Panc1 (cell line): ENCODE measurements at regions not wholly inside any gene's neighbourhood (a gene's known extent, or its start where the extent isn't known, plus 50 kb on each side); places are given as distances from the start of the nearest gene placed in this dataset.

ENCODE experiments used
- ATAC-seq: fragments of 200-7000 bp; cut with Tn5 transposase; 2 replicates; pipeline ENCODE4 v1.9.1; 2020; ENCODE audit warnings: mild to moderate bottlenecking, moderate library complexity
- BruUV-seq: library from RNA; stranded (reverse); fragments of 400-500 nt; replicated peaks from 2 replicates; lab custom pipeline; 2021; lab: Mats Ljungman, UMichigan
- CTCF ChIA-PET: fragments of 300-600 bp; sonication (Branson Sonifier 250); formaldehyde crosslinking; loops from one replicate; lab custom pipeline; 2022; ENCODE audit warnings: antibody characterized with exemption; lab: Charles Lee
- POLR2A ChIA-PET: fragments of 300-600 bp; sonication (Branson Sonifier 250); formaldehyde crosslinking; loops from one replicate; lab custom pipeline; 2022; ENCODE audit warnings: antibody characterized with exemption; lab: Charles Lee
- DNase-seq: peaks from one replicate; pipeline ENCODE4 v3.0.0-alpha.2; 2010; ENCODE audit warnings: low read depth, low spot score
- H3K27ac ChIP-seq: 2 replicates; pipeline ENCODE4 v1.5.1; 2011; ENCODE audit warnings: mild to moderate bottlenecking, low read length, inconsistent platforms
- H3K27me3 ChIP-seq: fragments of 200-500 bp; sonication (Bioruptor generic); 2 replicates; pipeline ENCODE4 v1.6.0; 2014; ENCODE audit warnings: low read length, inconsistent platforms; ENCODE audit not compliant: control insufficient read depth, insufficient read depth
- H3K36me3 ChIP-seq: fragments of 200-500 bp; sonication (Bioruptor generic); 2 replicates; pipeline ENCODE4 v1.5.1; 2014; ENCODE audit warnings: inconsistent platforms, mild to moderate bottlenecking, low read length, moderate library complexity; ENCODE audit not compliant: control insufficient read depth, insufficient read depth
- H3K4me1 ChIP-seq: 2 replicates; pipeline ENCODE4 v1.5.1; 2011; ENCODE audit warnings: inconsistent platforms, mild to moderate bottlenecking, low read length, moderate library complexity; ENCODE audit not compliant: control insufficient read depth, insufficient read depth
- H3K4me3 ChIP-seq, 2 experiments: 2 replicates each; pipeline ENCODE4 v1.5.1; 2011 to 2012; ENCODE audit warnings: low read depth in 2 of 2, low read length in 2 of 2, mild to moderate bottlenecking in 2 of 2, inconsistent platforms in 1 of 2, moderate library complexity in 1 of 2
- H3K9me3 ChIP-seq: fragments of 200-500 bp; sonication (Bioruptor generic); 2 replicates; pipeline ENCODE4 v1.5.1; 2014; ENCODE audit warnings: low read depth, mild to moderate bottlenecking, inconsistent platforms, low read length, moderate library complexity; ENCODE audit not compliant: control insufficient read depth, insufficient read depth
- POLR2AphosphoS5 ChIP-seq: IDR thresholded peaks from 2 replicates; pipeline ENCODE4 v1.6.1; 2012; ENCODE audit warnings: mild to moderate bottlenecking, low read depth, low read length, moderate library complexity
- REST ChIP-seq, 2 experiments: IDR thresholded peaks; 2 replicates each; pipeline ENCODE4 v1.6.1; 2011 to 2012; ENCODE audit warnings: low read depth in 2 of 2, control low read depth in 1 of 2, low read length in 1 of 2, mild to moderate bottlenecking in 1 of 2, moderate library complexity in 1 of 2; ENCODE audit not compliant: insufficient read depth in 1 of 2
- SIN3A ChIP-seq: IDR thresholded peaks from 2 replicates; pipeline ENCODE4 v1.6.1; 2012; ENCODE audit warnings: low read depth, mild to moderate bottlenecking, low read length, moderate library complexity, borderline replicate concordance; ENCODE audit not compliant: insufficient read depth
- TCF7L2 ChIP-seq: IDR thresholded peaks from 2 replicates; pipeline ENCODE4 v1.6.1; 2011; ENCODE audit warnings: mild to moderate bottlenecking, low read depth, low read length, inconsistent platforms
- in situ Hi-C: cut with HindIII; loops from 2 replicates; pipeline ENCODE4 v1.10.0; 2016; ENCODE audit warnings: low sequenced_read_pairs, low pct_unique_long_range_greater_than_20kb
- intact Hi-C: fragments of 100-400 bp; cut with micrococcal nuclease; formaldehyde crosslinking; loops from one replicate; pipeline ENCODE4 v1.10.0; 2022; ENCODE audit not compliant: unreplicated experiment
- TF ChIP-seq, protein P1 (sequence below): fragments of 450-650 bp; IDR thresholded peaks from 2 replicates; pipeline ENCODE4 v1.5.1; 2017; ENCODE audit warnings: mild to moderate bottlenecking

DNA sequence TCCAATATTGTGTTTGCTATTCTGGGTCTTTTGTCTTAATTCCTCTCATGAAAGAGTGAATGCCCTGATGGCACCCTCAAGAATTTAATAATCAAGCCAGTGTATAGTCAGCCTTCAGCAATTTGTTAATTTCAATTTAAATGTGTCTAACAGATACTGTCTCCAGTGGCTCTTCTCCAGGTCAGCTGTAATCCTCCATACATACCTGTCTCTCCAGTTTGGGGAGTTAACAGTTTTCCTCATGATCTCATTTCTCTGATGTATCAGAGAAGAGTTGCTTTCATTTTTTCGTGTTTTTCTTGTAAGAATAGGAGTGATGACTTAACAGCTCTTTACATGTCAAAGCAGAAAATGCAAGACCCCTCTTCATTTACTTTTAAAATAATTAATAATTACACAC lies 500.3 kb upstream of the RORB start:
- no TSS peak for BruUV-seq
- in situ Hi-C loops = no loop called here

DNA sequence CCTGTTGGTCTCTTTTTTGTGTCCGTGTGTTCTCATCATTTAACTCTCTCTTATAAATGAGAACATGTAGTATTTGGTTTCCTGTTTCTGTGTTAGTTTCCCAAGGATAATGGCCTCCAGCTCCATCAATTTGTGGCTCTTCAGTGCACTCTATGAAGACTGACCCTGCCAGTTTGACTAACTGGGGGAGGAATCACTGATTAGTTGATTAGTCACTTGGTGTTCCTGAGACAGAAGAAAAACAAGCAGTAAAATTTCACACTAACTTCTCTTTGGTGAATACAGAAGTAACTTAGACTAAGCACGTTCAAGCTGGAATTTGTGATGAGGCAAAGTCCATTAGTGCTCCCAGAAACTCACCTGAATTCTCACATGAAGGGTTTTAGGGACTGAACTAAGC lies 495.8 kb upstream of the RORB start:
- CTCF ChIA-PET = no interaction called here

More for the DNA sequence above, 500.3 kb upstream of the RORB start:
- DNase-seq (no peak), ATAC-seq (no peak)
- CTCF ChIA-PET = no interaction called here
- POLR2A ChIA-PET = no interaction called here
- no peak overlapping the region for H3K27ac ChIP-seq
- intact Hi-C loops = no loop called here
- no peak for TF ChIP-seq POLR2AphosphoS5
- no peak for TF ChIP-seq TCF7L2
- no peak for TF ChIP-seq REST (IDR thresholded peaks at IDR 0.05; ENCODE audit: insufficient read depth in 1 of 2, low read depth in 2 of 2, low read length in 1 of 2)
- TF ChIP-seq, protein P1, sequence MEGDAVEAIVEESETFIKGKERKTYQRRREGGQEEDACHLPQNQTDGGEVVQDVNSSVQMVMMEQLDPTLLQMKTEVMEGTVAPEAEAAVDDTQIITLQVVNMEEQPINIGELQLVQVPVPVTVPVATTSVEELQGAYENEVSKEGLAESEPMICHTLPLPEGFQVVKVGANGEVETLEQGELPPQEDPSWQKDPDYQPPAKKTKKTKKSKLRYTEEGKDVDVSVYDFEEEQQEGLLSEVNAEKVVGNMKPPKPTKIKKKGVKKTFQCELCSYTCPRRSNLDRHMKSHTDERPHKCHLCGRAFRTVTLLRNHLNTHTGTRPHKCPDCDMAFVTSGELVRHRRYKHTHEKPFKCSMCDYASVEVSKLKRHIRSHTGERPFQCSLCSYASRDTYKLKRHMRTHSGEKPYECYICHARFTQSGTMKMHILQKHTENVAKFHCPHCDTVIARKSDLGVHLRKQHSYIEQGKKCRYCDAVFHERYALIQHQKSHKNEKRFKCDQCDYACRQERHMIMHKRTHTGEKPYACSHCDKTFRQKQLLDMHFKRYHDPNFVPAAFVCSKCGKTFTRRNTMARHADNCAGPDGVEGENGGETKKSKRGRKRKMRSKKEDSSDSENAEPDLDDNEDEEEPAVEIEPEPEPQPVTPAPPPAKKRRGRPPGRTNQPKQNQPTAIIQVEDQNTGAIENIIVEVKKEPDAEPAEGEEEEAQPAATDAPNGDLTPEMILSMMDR = no peak
- no peak for TF ChIP-seq SIN3A
- no peaks in the 10 kb centered on the region for H3K4me1 ChIP-seq
- no peaks in the 10 kb centered on the region for H3K9me3 ChIP-seq
- no peaks in the 10 kb centered on the region for H3K27me3 ChIP-seq
- H3K4me3 ChIP-seq = no peak overlapping the region
- H3K36me3 ChIP-seq = no peaks in the 10 kb centered on the region

More for the DNA sequence above, 495.8 kb upstream of the RORB start:
- no peak for DNase-seq
- no peak for ATAC-seq
- Histone ChIP-seq H3K36me3 (no peaks in the 10 kb centered on the region), H3K4me3 (no peak overlapping the region), H3K9me3 (no peaks in the 10 kb centered on the region), H3K27ac (no peak overlapping the region), H3K4me1 (no peaks in the 10 kb centered on the region), H3K27me3 (no peaks in the 10 kb centered on the region)
- in situ Hi-C loops = no loop called here
- TF ChIP-seq POLR2AphosphoS5 (no peak), TCF7L2 (no peak), SIN3A (no peak), REST (IDR thresholded peaks at IDR 0.05; ENCODE audit: insufficient read depth in 1 of 2, low read depth in 2 of 2, low read length in 1 of 2) (no peak)
- TF ChIP-seq, protein P1 = no peak
- no TSS peak for BruUV-seq
- intact Hi-C loops = no loop called here
- POLR2A ChIA-PET = no interaction called here
